ENCODE measurements at regions not wholly inside any gene's neighbourhood (a gene's known extent, or its start where the extent isn't known, plus 50 kb on each side); places are given as distances from the start of the nearest gene placed in this dataset.

GRCh38 chr1:29907596-29907995 is 671.3 kb downstream of the PTPRU start:
- no peak for TF ChIP-seq SIN3A (IDR thresholded peaks at IDR 0.05; ENCODE audit: borderline replicate concordance, insufficient read depth, low read length)
- TF ChIP-seq, protein P1, sequence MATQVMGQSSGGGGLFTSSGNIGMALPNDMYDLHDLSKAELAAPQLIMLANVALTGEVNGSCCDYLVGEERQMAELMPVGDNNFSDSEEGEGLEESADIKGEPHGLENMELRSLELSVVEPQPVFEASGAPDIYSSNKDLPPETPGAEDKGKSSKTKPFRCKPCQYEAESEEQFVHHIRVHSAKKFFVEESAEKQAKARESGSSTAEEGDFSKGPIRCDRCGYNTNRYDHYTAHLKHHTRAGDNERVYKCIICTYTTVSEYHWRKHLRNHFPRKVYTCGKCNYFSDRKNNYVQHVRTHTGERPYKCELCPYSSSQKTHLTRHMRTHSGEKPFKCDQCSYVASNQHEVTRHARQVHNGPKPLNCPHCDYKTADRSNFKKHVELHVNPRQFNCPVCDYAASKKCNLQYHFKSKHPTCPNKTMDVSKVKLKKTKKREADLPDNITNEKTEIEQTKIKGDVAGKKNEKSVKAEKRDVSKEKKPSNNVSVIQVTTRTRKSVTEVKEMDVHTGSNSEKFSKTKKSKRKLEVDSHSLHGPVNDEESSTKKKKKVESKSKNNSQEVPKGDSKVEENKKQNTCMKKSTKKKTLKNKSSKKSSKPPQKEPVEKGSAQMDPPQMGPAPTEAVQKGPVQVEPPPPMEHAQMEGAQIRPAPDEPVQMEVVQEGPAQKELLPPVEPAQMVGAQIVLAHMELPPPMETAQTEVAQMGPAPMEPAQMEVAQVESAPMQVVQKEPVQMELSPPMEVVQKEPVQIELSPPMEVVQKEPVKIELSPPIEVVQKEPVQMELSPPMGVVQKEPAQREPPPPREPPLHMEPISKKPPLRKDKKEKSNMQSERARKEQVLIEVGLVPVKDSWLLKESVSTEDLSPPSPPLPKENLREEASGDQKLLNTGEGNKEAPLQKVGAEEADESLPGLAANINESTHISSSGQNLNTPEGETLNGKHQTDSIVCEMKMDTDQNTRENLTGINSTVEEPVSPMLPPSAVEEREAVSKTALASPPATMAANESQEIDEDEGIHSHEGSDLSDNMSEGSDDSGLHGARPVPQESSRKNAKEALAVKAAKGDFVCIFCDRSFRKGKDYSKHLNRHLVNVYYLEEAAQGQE (IDR thresholded peaks at IDR 0.05; ENCODE audit: insufficient read depth in 1 of 2, low read depth in 2 of 2, low read length in 2 of 2): no peak
- no peak for TF ChIP-seq POLR2AphosphoS5 (IDR thresholded peaks at IDR 0.05; ENCODE audit: low read depth, low read length)
- TF ChIP-seq TAF1 (IDR thresholded peaks at IDR 0.05; ENCODE audit: borderline replicate concordance, insufficient read depth, low read length): no peak
- TF ChIP-seq FOXP2 (optimal IDR thresholded peaks at IDR 0.05; ENCODE audit: borderline replicate concordance, extremely low read depth, extremely low read length, insufficient read depth): no peak

GRCh38 chr1:29906927-29907326 is 670.6 kb downstream of the PTPRU start:
- TF ChIP-seq SIN3A (IDR thresholded peaks at IDR 0.05; ENCODE audit: borderline replicate concordance, insufficient read depth, low read length): no peak
- no peak for TF ChIP-seq POLR2AphosphoS5 (IDR thresholded peaks at IDR 0.05; ENCODE audit: low read depth, low read length)
- TF ChIP-seq, protein P1 (IDR thresholded peaks at IDR 0.05; ENCODE audit: insufficient read depth in 1 of 2, low read depth in 2 of 2, low read length in 2 of 2): no peak
- TF ChIP-seq TAF1 (IDR thresholded peaks at IDR 0.05; ENCODE audit: borderline replicate concordance, insufficient read depth, low read length): no peak
- TF ChIP-seq FOXP2 (optimal IDR thresholded peaks at IDR 0.05; ENCODE audit: borderline replicate concordance, extremely low read depth, extremely low read length, insufficient read depth): no peak

DNA sequence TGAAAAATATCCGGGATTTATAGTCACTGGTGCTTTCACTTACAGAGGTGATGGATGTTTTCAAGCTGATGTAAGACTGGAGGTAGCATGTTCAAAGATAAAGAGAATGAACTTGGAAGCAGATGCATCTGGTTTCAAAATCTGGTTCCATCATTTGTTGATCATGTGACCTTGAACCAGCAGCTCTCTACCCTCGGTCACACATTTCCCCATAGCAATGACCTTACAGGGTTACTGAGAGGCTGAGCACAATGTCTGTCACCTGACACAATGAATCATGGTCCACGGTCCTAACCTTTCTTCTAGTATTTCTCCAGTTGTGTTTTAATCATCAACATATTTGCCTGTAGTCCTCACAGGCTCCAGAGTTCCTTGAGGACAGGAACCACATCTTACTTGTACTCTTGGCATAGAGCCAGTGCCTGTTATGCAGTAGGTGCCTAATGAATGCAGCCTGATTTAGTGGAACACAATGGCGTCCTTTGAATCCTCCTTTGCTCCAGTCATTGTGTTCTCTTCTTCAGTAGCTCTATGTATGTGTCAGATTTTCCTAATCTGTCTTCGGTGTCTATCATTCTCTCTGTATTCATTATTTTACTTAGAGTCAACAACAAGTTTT is 667.3 kb downstream of the PTPRU start:
- TF ChIP-seq FOXP2 (optimal IDR thresholded peaks at IDR 0.05; ENCODE audit: borderline replicate concordance, extremely low read depth, extremely low read length, insufficient read depth) (no peak), POLR2AphosphoS5 (IDR thresholded peaks at IDR 0.05; ENCODE audit: low read depth, low read length) (no peak), SIN3A (IDR thresholded peaks at IDR 0.05; ENCODE audit: borderline replicate concordance, insufficient read depth, low read length) (no peak), TAF1 (IDR thresholded peaks at IDR 0.05; ENCODE audit: borderline replicate concordance, insufficient read depth, low read length) (no peak)
- TF ChIP-seq, protein P1 (IDR thresholded peaks at IDR 0.05; ENCODE audit: insufficient read depth in 1 of 2, low read depth in 2 of 2, low read length in 2 of 2): no peak

DNA sequence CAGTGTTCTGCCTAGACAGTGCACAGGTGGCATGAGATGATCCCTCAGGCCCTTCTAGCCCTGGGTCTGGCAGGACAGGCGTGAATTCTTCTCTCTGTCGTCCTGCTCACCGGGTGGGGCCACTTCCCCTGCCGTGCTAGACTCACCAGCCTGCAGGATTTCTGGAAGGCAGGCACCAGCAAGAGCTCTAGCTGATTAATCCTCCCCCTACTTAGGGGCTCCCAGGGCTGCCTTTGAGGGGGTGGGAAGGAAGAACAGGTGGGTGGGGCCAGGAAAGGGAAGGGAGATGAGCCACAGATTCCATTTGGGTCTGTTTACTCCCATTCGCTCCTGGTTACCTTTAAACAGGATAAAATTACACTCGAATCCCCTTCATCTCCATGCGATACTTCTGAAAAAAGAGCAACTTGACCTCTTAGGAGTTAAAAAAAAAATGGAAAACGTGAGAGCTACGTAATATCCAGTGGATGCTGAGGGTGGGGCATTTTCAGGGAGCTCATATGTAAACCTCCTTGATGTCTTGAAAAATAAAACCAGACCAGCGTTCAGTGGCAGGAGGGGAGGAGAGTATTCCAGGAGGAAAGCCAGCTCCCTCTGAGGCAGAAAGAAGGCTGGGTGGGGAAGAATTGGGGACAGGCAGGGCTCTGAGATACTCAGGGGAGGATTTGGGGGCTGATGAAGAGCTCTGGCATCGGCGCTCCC is 665.5 kb downstream of the PTPRU start:
- TF ChIP-seq, protein P1 (IDR thresholded peaks at IDR 0.05; ENCODE audit: insufficient read depth in 1 of 2, low read depth in 2 of 2, low read length in 2 of 2): no peak
- TF ChIP-seq FOXP2 (optimal IDR thresholded peaks at IDR 0.05; ENCODE audit: borderline replicate concordance, extremely low read depth, extremely low read length, insufficient read depth) (no peak), SIN3A (IDR thresholded peaks at IDR 0.05; ENCODE audit: borderline replicate concordance, insufficient read depth, low read length) (no peak), POLR2AphosphoS5 (IDR thresholded peaks at IDR 0.05; ENCODE audit: low read depth, low read length) (no peak), TAF1 (IDR thresholded peaks at IDR 0.05; ENCODE audit: borderline replicate concordance, insufficient read depth, low read length) (no peak)

Measured in PFSK-1 (cell line).